ENCODE measurements at regions not wholly inside any gene's neighbourhood (a gene's known extent, or its start where the extent isn't known, plus 50 kb on each side); places are given as distances from the start of the nearest gene placed in this dataset.

DNA sequence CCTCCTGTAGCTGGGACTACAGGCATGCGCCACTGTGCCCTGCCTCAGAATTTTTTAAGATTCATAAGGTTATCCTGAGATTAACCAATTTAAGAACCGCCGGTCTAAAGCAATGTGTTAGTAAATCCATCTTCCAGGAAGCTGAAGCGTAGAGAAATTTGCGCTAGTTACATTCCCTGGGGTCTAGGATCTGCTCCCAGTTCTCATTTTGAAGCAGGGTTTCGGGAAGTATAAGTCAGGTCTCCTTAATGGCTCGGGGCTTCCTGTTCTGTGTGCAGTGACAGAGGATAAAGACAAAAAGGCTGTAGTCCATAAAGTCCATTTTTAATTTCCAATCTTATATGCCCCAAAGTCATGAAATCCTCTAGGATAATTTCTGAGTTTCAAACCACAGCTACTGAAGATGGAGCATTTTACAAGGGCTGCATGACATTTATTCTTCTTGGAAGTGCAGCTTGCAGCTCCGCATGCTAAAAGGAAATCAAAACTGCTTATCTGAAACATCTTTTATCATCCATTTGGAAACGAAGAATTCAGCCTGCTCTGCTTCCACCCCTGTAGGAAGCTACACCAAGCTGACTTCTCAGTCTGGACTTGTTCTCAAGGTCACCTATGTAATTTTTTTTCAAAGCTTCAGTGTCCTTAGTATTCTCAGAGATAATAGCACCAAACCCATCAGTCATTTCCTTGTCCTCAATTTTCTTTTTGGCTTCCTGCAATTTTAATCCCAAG, 326.1 kb downstream of the PRL start:
- intact Hi-C loops (cut with micrococcal nuclease; ENCODE audit: unreplicated experiment): no loop called here
- H3K79me2 ChIP-seq (ENCODE audit: insufficient read depth, low read depth, low read length): no peaks in the 10 kb centered on the region
- TF ChIP-seq CTCF (conservative IDR thresholded peaks at IDR 0.05; ENCODE audit: low read length): no peak
- no peak for TF ChIP-seq EZH2phosphoT487 (IDR thresholded peaks at IDR 0.05; ENCODE audit: borderline replicate concordance, low read depth, low read length)
- H3K9me2 ChIP-seq (ENCODE audit: insufficient read depth, low read length): no peaks in the 10 kb centered on the region
- H3K4me2 ChIP-seq (ENCODE audit: low read length): no peak overlapping the region
- no peaks in the 10 kb centered on the region for H3K9me3 ChIP-seq (ENCODE audit: low read length)
- DNase-seq (ENCODE audit: low spot score): no peak
- ChIA-PET POLR2A (no interaction called here), CTCF (ENCODE audit: unreplicated experiment) (no interaction called here)
- no peaks in the 10 kb centered on the region for H4K20me1 ChIP-seq (ENCODE audit: insufficient read depth, low read length)
- H3K27ac ChIP-seq (ENCODE audit: low read depth, low read length, poor library complexity, severe bottlenecking): no peak overlapping the region
- no peak overlapping the region for H2AFZ ChIP-seq (ENCODE audit: low read length)
- BruUV-seq (replicated peaks): no TSS peak
- H3K36me3 ChIP-seq (ENCODE audit: insufficient read depth, low read length): no peaks in the 10 kb centered on the region
- H3K4me1 ChIP-seq (ENCODE audit: insufficient read depth, low read length, poor library complexity, severe bottlenecking): no peaks in the 10 kb centered on the region
- no peak overlapping the region for H3K4me3 ChIP-seq (ENCODE audit: low read depth, low read length, poor library complexity, severe bottlenecking)

GRCh38 chr6:21971541-21971940, 325.3 kb downstream of the PRL start:
- H3K4me1 ChIP-seq (ENCODE audit: insufficient read depth, low read length, poor library complexity, severe bottlenecking): no peaks in the 10 kb centered on the region
- H3K27ac ChIP-seq (ENCODE audit: low read depth, low read length, poor library complexity, severe bottlenecking): no peak overlapping the region
- no peak for TF ChIP-seq CTCF (conservative IDR thresholded peaks at IDR 0.05; ENCODE audit: low read length)
- no peak for TF ChIP-seq EZH2phosphoT487 (IDR thresholded peaks at IDR 0.05; ENCODE audit: borderline replicate concordance, low read depth, low read length)
- H3K9me2 ChIP-seq (ENCODE audit: insufficient read depth, low read length): no peaks in the 10 kb centered on the region
- H3K36me3 ChIP-seq (ENCODE audit: insufficient read depth, low read length): no peaks in the 10 kb centered on the region
- no peaks in the 10 kb centered on the region for H4K20me1 ChIP-seq (ENCODE audit: insufficient read depth, low read length)
- no TSS peak for BruUV-seq (replicated peaks)
- no peaks in the 10 kb centered on the region for H3K79me2 ChIP-seq (ENCODE audit: insufficient read depth, low read depth, low read length)
- intact Hi-C loops (cut with micrococcal nuclease; ENCODE audit: unreplicated experiment): no loop called here
- no peak for DNase-seq (ENCODE audit: low spot score)
- no peak overlapping the region for H2AFZ ChIP-seq (ENCODE audit: low read length)
- CTCF ChIA-PET (ENCODE audit: unreplicated experiment): no interaction called here
- no peaks in the 10 kb centered on the region for H3K9me3 ChIP-seq (ENCODE audit: low read length)
- H3K4me2 ChIP-seq (ENCODE audit: low read length): no peak overlapping the region
- no peak overlapping the region for H3K4me3 ChIP-seq (ENCODE audit: low read depth, low read length, poor library complexity, severe bottlenecking)
- POLR2A ChIA-PET: interaction anchor here (0.5 kb wide), 1 partner anchor 1735 kb away, joined by 3 read pairs; no protein-coding TSS in a partner anchor

DNA sequence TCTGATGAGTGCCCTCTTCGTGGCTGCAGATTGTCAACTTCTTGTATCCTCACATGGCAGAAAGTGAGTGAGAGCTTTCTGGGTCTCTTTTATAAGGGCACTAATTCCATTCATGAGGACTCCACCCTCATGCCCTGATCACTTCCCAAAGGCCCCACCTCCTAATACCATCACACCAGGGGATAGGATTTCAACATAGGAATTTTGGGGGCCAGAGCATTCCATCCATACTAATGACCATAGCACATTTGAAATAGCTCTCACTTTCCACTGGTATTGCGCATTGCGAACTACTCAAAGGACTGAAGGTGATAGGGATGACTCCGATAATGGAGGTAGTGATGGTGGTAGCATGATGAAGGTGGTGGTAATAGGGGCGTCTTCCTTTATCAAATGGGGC, 324.3 kb downstream of the PRL start:
- Histone ChIP-seq H3K36me3 (ENCODE audit: insufficient read depth, low read length) (no peaks in the 10 kb centered on the region), H3K4me1 (ENCODE audit: insufficient read depth, low read length, poor library complexity, severe bottlenecking) (no peaks in the 10 kb centered on the region), H3K4me2 (ENCODE audit: low read length) (no peak overlapping the region), H2AFZ (ENCODE audit: low read length) (no peak overlapping the region), H3K79me2 (ENCODE audit: insufficient read depth, low read depth, low read length) (no peaks in the 10 kb centered on the region), H3K4me3 (ENCODE audit: low read depth, low read length, poor library complexity, severe bottlenecking) (no peak overlapping the region), H4K20me1 (ENCODE audit: insufficient read depth, low read length) (no peaks in the 10 kb centered on the region), H3K27ac (ENCODE audit: low read depth, low read length, poor library complexity, severe bottlenecking) (no peak overlapping the region), H3K9me3 (ENCODE audit: low read length) (no peaks in the 10 kb centered on the region), H3K9me2 (ENCODE audit: insufficient read depth, low read length) (no peaks in the 10 kb centered on the region)
- CTCF ChIA-PET (ENCODE audit: unreplicated experiment): no interaction called here
- DNase-seq (ENCODE audit: low spot score): no peak
- intact Hi-C loops (cut with micrococcal nuclease; ENCODE audit: unreplicated experiment): no loop called here
- POLR2A ChIA-PET: interaction anchor here (0.5 to 0.6 kb wide), 2 partner anchors 14 to 180 kb away, joined by 3 to 4 read pairs; no protein-coding TSS in a partner anchor
- TF ChIP-seq CTCF (conservative IDR thresholded peaks at IDR 0.05; ENCODE audit: low read length) (no peak), EZH2phosphoT487 (IDR thresholded peaks at IDR 0.05; ENCODE audit: borderline replicate concordance, low read depth, low read length) (no peak)
- BruUV-seq (replicated peaks): no TSS peak
